GM12878 (cell line): ENCODE measurements at regions not wholly inside any gene's neighbourhood (a gene's known extent, or its start where the extent isn't known, plus 50 kb on each side); places are given as distances from the start of the nearest gene placed in this dataset.

Experiments
- ATAC-seq: fragments of 200-7000 bp; cut with Tn5 transposase; 3 replicates; pipeline ENCODE4 v1.9.1; 2020; ENCODE audit warnings: mild to moderate bottlenecking, moderate library complexity
- BruUV-seq: library from RNA; stranded (reverse); fragments of 400-500 nt; replicated peaks from 2 replicates; lab custom pipeline; 2021; lab: Mats Ljungman, UMichigan
- CTCF ChIA-PET: fragments of 300-600 bp; sonication (Branson Sonifier 250); formaldehyde crosslinking; extraction: SDS; loops from one replicate; lab custom pipeline; 2021; ENCODE audit warnings: inconsistent platforms; lab: Yijun Ruan, JAX
- POLR2A ChIA-PET: fragments of 350-600 bp; formaldehyde crosslinking; extraction: SDS; loops from one replicate; lab custom pipeline; 2021; ENCODE audit warnings: inconsistent platforms; lab: Charles Lee
- RAD21 ChIA-PET: fragments of 300-600 bp; sonication (Branson Sonifier 250); formaldehyde crosslinking; loops from one replicate; lab custom pipeline; 2023; ENCODE audit warnings: antibody characterized with exemption; ENCODE audit not compliant: unreplicated experiment; lab: Charles Lee
- SMC1A ChIA-PET: fragments of 300-600 bp; sonication (Branson Sonifier 250); formaldehyde crosslinking; loops from one replicate; lab custom pipeline; 2023; ENCODE audit not compliant: unreplicated experiment, uncharacterized antibody; lab: Charles Lee
- DNase-seq: peaks from one replicate; pipeline ENCODE4 v3.0.0-alpha.2; 2011; ENCODE audit warnings: low read depth, low spot score
- FAIRE-seq: peaks from 3 replicates; lab custom pipeline; 2011; peaks lifted over from hg19 to GRCh38; lab: Jason Lieb, UNC
- H2AFZ ChIP-seq: 2 replicates; pipeline ENCODE4 v1.6.0; 2011; ENCODE audit warnings: low read depth, low read length, control low read depth; ENCODE audit not compliant: control insufficient read depth
- H3K27ac ChIP-seq: 2 replicates; pipeline ENCODE4 v1.5.1; 2011; ENCODE audit warnings: control low read depth; ENCODE audit not compliant: control insufficient read depth, insufficient read depth
- H3K27me3 ChIP-seq, 2 experiments: replicated peaks in 1 of 2; 2 replicates each; pipeline versions ENCODE4 v1.6.0 to v1.6.1; 2011; ENCODE audit warnings: low read length in 1 of 2; ENCODE audit not compliant: control insufficient read depth in 2 of 2, insufficient read depth in 2 of 2
- H3K36me3 ChIP-seq, 2 experiments: 2 replicates each; pipeline ENCODE4 v1.5.1; 2011; ENCODE audit warnings: low read length in 1 of 2; ENCODE audit not compliant: control insufficient read depth in 2 of 2, insufficient read depth in 2 of 2
- H3K4me1 ChIP-seq: 2 replicates; pipeline ENCODE4 v1.6.1; 2011; ENCODE audit warnings: mild to moderate bottlenecking, low read length, moderate library complexity, mixed read lengths; ENCODE audit not compliant: control insufficient read depth, insufficient read depth
- H3K4me2 ChIP-seq: 2 replicates; pipeline ENCODE4 v1.6.0; 2011; ENCODE audit warnings: control low read depth; ENCODE audit not compliant: control insufficient read depth, insufficient read depth
- H3K4me3 ChIP-seq: fragments of 200-600 bp; sonication (generic); 2 replicates; pipeline ENCODE4 v1.5.1; 2016
- H3K79me2 ChIP-seq: 2 replicates; pipeline ENCODE4 v1.6.0; 2011; ENCODE audit warnings: low read length; ENCODE audit not compliant: control insufficient read depth, insufficient read depth
- H3K9ac ChIP-seq: 2 replicates; pipeline ENCODE4 v1.8.0; 2011; ENCODE audit warnings: low read length, control low read depth, mixed read lengths; ENCODE audit not compliant: control insufficient read depth, insufficient read depth
- H3K9me3 ChIP-seq: replicated peaks from 3 replicates; pipeline ENCODE4 v1.5.1; 2011; ENCODE audit warnings: mild to moderate bottlenecking, low read length; ENCODE audit not compliant: control insufficient read depth, insufficient read depth
- H4K20me1 ChIP-seq: 2 replicates; pipeline ENCODE4 v1.6.0; 2011; ENCODE audit not compliant: control insufficient read depth, insufficient read depth
- ASH2L ChIP-seq: fragments of 300-600, 200-600 bp; sonication (generic); IDR thresholded peaks from 2 replicates; pipeline ENCODE4 v1.6.1; 2017; ENCODE audit warnings: low read depth, mild to moderate bottlenecking, borderline replicate concordance
- BMI1 ChIP-seq: fragments of 450-650 bp; IDR thresholded peaks from 2 replicates; pipeline ENCODE4 v1.6.1; 2016; ENCODE audit warnings: mild to moderate bottlenecking, moderate library complexity, borderline replicate concordance
- GATAD2B ChIP-seq: fragments of 450-650 bp; conservative IDR thresholded peaks from 2 replicates; pipeline ENCODE4 v1.6.1; 2017; ENCODE audit warnings: low read depth, mild to moderate bottlenecking, moderate library complexity
- HDAC6 ChIP-seq: fragments of 200-600 bp; sonication (generic); IDR thresholded peaks from one replicate; pipeline ENCODE4 v1.8.0; 2017; ENCODE audit warnings: antibody characterized with exemption; ENCODE audit not compliant: unreplicated experiment
- LARP7 ChIP-seq: fragments of 450-650 bp; IDR thresholded peaks from 2 replicates; pipeline ENCODE4 v1.6.1; 2017; ENCODE audit warnings: mild to moderate bottlenecking
- NBN ChIP-seq: fragments of 450-650 bp; IDR thresholded peaks from 2 replicates; pipeline ENCODE4 v1.6.1; 2016
- RFX5 ChIP-seq: IDR thresholded peaks from 2 replicates; pipeline ENCODE4 v1.6.1; 2011; ENCODE audit warnings: low read depth, low read length, improper control_type of control experiment
- STAT3 ChIP-seq: IDR thresholded peaks from 2 replicates; pipeline ENCODE4 v1.6.1; 2011; ENCODE audit warnings: low read depth, low read length, improper control_type of control experiment
- ZNF592 ChIP-seq: fragments of 450-650 bp; IDR thresholded peaks from 2 replicates; pipeline ENCODE4 v1.6.1; 2017; ENCODE audit warnings: mild to moderate bottlenecking, moderate library complexity
- WGBS: methylation state at CpG from one replicate; pipeline ENCODE4 v1.1.6; 2016; ENCODE audit warnings: low lambda C conversion rate; ENCODE audit not compliant: insufficient replicate concordance, insufficient coverage; ENCODE audit errors: missing lambda C conversion rate; 5-methylcytosine and 5-hydroxymethylcytosine counted together
- in situ Hi-C: fragments of 300-500 bp; cut with MboI; formaldehyde crosslinking; loops from 9 replicates; pipeline ENCODE4 v1.14.3; 2018; ENCODE audit warnings: mixed read lengths
- intact Hi-C: fragments of 100-400 bp; cut with micrococcal nuclease; formaldehyde crosslinking; loops from one replicate; pipeline ENCODE4 v1.14.2; 2022; ENCODE audit not compliant: unreplicated experiment
- TF ChIP-seq, protein P1 (sequence below): fragments of 450-650 bp; IDR thresholded peaks from 2 replicates; pipeline ENCODE4 v1.6.1; 2017; ENCODE audit warnings: borderline replicate concordance

GRCh38 chr18:54503131-54503894 is 87.7 kb upstream of the DYNAP start:
- ATAC-seq (no peak), FAIRE-seq (no peak), DNase-seq (no peak)
- 45% methylated on average over 4 of the region's 4 CpGs for WGBS
- H3K79me2 ChIP-seq = no peaks in the 10 kb centered on the region
- H3K4me1 ChIP-seq = no peaks in the 10 kb centered on the region
- ChIA-PET SMC1A (no interaction called here), POLR2A (no interaction called here), CTCF (no interaction called here), RAD21 (no interaction called here)
- H3K9me3 ChIP-seq = no peaks in the 10 kb centered on the region
- intact Hi-C loops = no loop called here
- no peak overlapping the region for H3K4me3 ChIP-seq
- H3K27me3 ChIP-seq = no peaks in the 10 kb centered on the region
- in situ Hi-C loops = no loop called here
- no peak overlapping the region for H2AFZ ChIP-seq
- no peak overlapping the region for H3K27ac ChIP-seq
- H3K4me2 ChIP-seq = no peak overlapping the region
- TF ChIP-seq LARP7 = no peak
- TF ChIP-seq, protein P1, sequence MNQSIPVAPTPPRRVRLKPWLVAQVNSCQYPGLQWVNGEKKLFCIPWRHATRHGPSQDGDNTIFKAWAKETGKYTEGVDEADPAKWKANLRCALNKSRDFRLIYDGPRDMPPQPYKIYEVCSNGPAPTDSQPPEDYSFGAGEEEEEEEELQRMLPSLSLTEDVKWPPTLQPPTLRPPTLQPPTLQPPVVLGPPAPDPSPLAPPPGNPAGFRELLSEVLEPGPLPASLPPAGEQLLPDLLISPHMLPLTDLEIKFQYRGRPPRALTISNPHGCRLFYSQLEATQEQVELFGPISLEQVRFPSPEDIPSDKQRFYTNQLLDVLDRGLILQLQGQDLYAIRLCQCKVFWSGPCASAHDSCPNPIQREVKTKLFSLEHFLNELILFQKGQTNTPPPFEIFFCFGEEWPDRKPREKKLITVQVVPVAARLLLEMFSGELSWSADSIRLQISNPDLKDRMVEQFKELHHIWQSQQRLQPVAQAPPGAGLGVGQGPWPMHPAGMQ = no peak
- H3K9ac ChIP-seq = no peak overlapping the region
- H3K36me3 ChIP-seq = no peaks in the 10 kb centered on the region
- no TSS peak for BruUV-seq
- H4K20me1 ChIP-seq = no peaks in the 10 kb centered on the region

DNA sequence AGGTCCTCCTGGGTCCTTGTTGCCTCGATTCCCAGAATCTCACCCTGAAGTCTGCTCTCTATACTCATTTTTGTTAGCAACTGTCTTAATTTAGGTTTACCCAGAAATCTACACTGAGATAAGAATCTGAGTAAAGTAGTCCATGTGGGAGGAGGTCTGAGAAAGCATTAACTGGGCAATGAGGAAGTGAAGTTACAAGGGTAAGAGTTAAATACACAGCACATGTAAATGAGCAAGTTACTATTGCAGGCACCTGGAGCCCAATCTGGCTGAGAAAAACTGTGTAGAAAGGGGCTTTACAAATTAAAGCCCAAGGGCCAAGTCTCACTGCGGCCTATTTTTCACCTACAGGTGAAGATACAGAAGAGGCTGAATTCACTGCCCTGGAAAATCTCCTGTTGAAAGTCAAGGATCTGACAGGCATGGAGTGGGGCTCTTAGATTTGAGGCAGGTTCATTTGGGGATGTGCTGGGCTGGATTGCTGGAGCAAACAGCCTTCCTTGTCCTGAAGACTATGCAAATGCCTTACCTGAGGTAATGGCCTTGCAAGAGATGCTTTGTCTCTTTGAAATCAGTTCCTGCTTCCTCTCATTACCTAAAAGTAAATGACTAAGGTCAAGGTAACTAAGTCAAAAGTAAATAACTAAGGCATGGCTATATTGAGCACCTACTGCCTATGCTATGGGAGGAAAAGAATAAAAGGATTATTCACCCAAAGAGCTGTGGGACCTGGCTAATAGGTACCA is 84.4 kb upstream of the DYNAP start:
- WGBS = 8% methylated on average over 2 of the region's 2 CpGs
- H3K27me3 ChIP-seq = no peaks in the 10 kb centered on the region
- CTCF ChIA-PET = no interaction called here
- H3K9me3 ChIP-seq = no peaks in the 10 kb centered on the region
- no peak overlapping the region for H3K4me2 ChIP-seq
- BruUV-seq = no TSS peak
- no peak overlapping the region for H3K9ac ChIP-seq
- no peaks in the 10 kb centered on the region for H4K20me1 ChIP-seq
- RAD21 ChIA-PET = no interaction called here
- no peaks in the 10 kb centered on the region for H3K4me1 ChIP-seq
- POLR2A ChIA-PET = no interaction called here
- FAIRE-seq (no peak), ATAC-seq (no peak), DNase-seq (no peak)
- intact Hi-C loops (no loop called here), in situ Hi-C loops (no loop called here)
- H2AFZ ChIP-seq = no peak overlapping the region
- H3K4me3 ChIP-seq = no peak overlapping the region
- H3K79me2 ChIP-seq = no peaks in the 10 kb centered on the region
- no peak overlapping the region for H3K27ac ChIP-seq
- H3K36me3 ChIP-seq = no peaks in the 10 kb centered on the region
- SMC1A ChIA-PET = no interaction called here
- no peak for TF ChIP-seq HDAC6
- no peak for TF ChIP-seq STAT3
- TF ChIP-seq ZNF592 = no peak
- TF ChIP-seq RFX5 = no peak
- no peak for TF ChIP-seq ASH2L
- TF ChIP-seq GATAD2B = no peak
- TF ChIP-seq NBN = no peak
- no peak for TF ChIP-seq BMI1
